ENCODE measurements at regions not wholly inside any gene's neighbourhood (a gene's known extent, or its start where the extent isn't known, plus 50 kb on each side); places are given as distances from the start of the nearest gene placed in this dataset.
"Not testable (repeated sequence)": the region's sequence is repeated elsewhere in the genome, so short reads cannot be mapped to it uniquely, and the experiment has no call there.

GRCh38 chr1:189620471-189620870, 857.2 kb downstream of the BRINP3 start:
- no peak for DNase-seq (ENCODE audit: low read depth in 2 of 2)

GRCh38 chr1:189623336-189623735, 854.3 kb downstream of the BRINP3 start:
- no peak for DNase-seq (ENCODE audit: low read depth in 2 of 2)

DNA sequence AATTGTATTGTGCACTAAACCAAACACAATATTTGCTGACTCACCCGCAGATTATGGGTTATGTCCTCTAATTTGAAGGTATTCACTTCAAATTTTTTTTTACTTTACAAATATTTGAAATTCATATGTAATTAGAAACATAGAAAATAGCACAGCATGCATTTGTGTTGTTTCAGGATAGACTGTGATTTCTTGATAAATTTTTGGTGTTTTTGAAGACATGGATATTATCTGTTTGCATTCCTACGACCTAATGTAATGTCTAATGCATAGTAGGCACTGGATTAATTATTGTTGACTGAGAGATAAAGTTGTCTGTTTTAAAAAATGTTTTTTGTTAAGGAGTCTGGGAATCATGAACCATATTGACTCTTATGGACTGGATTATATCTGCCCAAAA, 850.2 kb downstream of the BRINP3 start:
- DNase-seq (ENCODE audit: low read depth in 2 of 2): no peak

DNA sequence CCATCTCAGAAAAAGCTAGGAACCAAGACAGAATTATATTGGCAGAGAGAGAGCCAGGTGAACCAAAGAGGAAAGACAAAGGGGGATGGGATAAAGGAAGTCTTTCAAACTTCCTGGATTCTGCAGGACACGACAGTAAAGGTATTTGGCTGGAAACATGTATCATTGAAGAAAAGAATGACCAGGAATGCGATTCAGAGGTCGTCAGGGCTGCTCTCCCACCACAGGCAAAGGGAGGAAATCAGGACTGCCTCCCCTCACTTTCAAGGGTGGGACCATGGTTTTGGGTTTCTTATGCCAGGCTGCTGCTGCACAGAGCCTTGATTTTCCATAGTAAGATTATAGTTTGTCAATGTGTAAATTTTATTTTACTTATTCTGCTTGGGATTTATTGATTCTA, 848.8 kb downstream of the BRINP3 start:
- no peak for DNase-seq (ENCODE audit: low read depth in 2 of 2)

GRCh38 chr1:189633658-189634057, 844.0 kb downstream of the BRINP3 start:
- no peak for DNase-seq (ENCODE audit: low read depth in 2 of 2)

DNA sequence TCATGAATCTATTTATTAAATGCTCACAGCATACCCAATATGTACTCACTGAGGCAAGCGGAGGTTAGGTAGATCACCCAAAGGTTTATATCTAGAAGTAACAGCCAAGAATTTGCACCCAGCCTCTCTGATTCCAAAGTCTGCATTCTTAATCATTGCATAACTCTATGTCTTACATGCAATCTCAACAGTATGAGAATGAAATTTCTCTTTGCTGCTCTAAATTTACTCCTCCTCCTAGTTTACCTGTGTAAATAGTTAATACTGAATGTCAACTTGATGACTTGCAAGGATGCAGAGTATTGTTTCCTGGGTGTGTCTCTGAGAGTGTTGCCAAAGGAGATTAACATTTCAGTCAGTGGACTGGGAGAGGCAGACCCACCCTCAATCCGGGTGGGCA, 840.6 kb downstream of the BRINP3 start:
- DNase-seq (ENCODE audit: low read depth in 2 of 2): no peak

GRCh38 chr1:189644156-189644555, 833.5 kb downstream of the BRINP3 start:
- not testable (repeated sequence) for DNase-seq (ENCODE audit: low read depth in 2 of 2)

GRCh38 chr1:189644970-189645369, 832.7 kb downstream of the BRINP3 start:
- DNase-seq (ENCODE audit: low read depth in 2 of 2): no peak

- no peak for DNase-seq (ENCODE audit: low read depth in 2 of 2)
Measured at GRCh38 chr1:189646066-189646465, 831.6 kb downstream of the BRINP3 start.

DNA sequence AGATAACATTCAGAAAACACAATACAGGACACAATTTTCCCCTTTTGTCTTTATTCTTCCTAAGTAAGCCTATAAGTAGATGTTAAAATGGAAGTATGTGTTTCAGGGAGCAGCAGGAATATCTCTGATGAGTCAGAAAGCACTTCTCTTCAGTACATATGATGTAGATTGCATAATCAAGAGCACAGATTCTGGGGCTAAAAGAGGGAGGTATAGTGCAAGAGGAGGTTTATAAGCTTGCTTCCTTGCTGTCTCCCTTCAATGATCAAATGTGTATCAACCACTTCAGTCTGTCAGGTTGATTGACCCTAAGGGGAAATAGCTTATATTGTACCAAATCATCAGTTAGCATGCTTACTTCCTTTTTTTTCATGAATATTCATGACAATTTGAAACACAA, 822.8 kb downstream of the BRINP3 start:
- DNase-seq (ENCODE audit: low read depth in 2 of 2): no peak

DNA sequence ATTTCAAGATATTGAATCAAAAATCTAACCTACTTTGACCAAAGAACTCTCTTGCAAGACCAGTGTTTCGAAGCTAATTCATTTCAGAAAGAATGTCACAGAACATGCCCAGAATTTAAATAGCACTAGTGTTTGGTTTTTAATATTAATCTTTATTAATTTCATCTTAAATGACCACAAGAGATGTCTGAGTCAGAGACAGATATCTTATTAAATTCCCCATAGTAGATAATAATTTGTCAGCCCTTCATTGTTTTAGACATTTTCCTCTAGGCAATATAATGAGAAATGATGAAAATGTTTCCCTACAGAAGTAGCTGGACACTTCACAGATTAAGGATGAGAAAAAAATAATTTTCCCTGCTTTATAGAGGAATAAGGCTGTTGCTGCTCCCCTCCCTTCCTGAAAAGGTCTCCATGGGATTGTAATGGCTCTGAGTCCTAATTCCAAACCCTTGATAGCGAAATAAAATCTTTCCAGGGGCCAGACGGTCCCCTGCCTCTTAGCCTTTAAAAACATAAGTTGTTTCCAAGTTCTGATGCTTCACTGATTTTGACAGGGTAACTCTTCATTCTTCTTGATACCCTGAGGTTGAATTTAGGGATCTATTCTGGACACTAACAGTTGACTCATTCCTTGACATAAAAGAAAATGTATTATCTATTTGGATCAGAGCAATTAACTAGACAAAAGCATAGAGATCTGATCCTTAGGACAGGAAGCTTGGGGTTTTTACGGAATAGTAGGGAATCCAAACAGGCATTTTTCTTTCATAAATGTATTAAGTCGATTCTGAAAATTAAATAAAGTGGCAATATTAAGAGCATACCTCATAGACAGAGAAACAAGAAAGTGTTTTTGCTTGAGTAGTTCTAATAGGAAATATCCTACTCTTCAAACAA, 820.8 kb downstream of the BRINP3 start:
- DNase-seq (ENCODE audit: low read depth in 2 of 2): no peak

DNA sequence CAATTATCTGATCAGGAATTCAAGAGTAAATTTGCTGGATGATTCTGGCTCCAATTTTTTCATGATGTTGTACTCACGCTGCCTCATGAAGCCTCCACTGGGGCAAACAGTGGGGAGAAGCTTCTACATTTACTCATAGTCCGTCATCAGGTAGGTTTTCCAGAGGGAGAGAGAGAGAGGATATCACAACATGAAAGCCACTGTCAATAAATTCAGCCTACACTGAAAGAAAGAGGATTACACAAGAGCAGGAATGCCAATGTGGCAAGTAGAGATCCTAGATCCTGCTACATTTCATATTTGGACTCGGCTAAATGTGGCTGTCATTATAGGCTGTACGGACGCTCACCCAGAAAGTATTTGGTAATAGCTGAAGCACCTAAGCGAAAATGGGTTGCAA, 819.9 kb downstream of the BRINP3 start:
- DNase-seq (ENCODE audit: low read depth in 2 of 2): no peak

DNA sequence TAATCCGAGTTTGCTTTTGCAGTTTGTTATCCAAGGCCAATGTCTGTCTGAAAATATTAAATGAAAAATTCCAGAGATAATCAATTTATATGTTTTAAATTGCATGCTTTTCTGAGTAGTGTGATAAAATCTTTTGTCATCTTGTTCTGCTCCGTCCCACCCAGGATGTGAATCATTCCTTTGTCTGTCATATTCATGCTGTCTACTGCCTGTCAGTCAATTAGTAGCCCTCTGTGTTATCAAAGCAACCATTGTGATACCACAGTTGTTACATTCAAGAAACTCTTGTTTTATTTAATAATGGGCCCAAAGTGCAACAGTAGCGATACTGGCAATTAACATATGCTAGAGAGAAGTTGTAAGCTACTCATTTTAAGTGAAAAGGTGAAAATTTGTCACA, 819.3 kb downstream of the BRINP3 start:
- DNase-seq (ENCODE audit: low read depth in 2 of 2): no peak

- no peak for DNase-seq (ENCODE audit: low read depth in 2 of 2)
Measured at GRCh38 chr1:189659731-189660130, 817.9 kb downstream of the BRINP3 start.

GRCh38 chr1:189662190-189662589, 815.5 kb downstream of the BRINP3 start:
- no peak for DNase-seq (ENCODE audit: low read depth in 2 of 2)

DNA sequence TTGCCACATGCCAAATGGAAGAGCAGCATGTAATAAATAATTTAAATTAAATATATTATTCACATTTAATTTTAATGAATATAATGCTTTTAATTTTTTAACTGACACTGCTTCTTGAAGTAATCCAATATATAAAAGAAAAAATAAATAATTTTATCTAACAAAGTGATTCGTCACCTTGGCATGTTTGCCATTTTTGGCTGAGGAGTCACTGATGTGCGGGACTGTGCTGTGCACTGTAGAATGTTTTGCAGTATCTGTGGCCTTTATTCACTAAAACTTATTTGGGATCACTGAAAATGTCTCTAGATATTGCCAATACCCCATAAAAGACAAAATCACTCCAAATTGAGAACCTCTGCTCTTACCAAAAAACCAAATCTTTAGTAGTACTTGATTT, 807.8 kb downstream of the BRINP3 start:
- DNase-seq (ENCODE audit: low read depth in 2 of 2): no peak

GRCh38 chr1:189673217-189673616, 804.4 kb downstream of the BRINP3 start:
- no peak for DNase-seq (ENCODE audit: low read depth in 2 of 2)

DNA sequence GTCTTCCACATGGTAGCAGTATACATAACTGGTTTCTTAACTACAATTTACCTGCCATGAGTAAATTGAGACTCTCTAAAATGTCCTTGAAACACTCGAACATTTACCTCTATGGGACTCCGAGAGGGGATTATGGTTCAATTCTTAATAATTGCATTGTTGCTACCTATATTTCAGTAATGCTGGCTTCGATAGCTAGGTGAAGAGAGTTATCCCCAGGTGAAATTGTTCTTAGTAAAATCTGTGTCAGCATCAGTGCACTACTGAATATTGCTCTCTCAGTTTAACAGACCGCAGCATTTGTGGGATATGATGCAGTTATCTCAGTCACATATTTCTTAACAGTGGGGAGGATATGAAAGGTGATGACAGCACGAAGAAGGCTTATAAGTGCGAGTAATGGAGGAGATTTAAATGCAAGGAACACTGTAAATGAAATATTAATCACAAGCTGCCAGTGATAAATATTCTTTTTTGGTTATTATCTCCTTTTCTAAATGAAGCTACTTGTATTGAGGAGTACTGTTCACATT, 801.9 kb downstream of the BRINP3 start:
- no peak for DNase-seq (ENCODE audit: low read depth in 2 of 2)

DNA sequence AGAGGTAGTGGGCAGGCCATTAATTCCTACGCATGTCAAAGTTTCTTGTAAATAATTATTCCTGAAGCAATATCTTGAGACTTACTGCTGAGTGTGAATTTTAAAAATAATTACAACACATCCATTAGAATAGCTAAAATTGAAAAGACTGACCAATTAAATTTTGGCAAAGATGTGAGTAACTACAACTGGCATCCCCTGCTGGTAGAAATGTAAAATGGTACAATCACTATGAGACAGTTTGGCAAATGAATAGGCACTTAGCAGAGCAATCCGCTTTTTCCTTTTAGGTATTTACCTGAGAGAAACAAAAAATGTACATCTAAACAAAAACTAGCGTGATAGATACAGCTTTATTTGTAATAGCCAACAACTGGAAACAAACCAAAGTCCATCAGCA, 798.9 kb downstream of the BRINP3 start:
- no peak for DNase-seq (ENCODE audit: low read depth in 2 of 2)

GRCh38 chr1:189681252-189681919, 796.3 kb downstream of the BRINP3 start:
- no peak for DNase-seq (ENCODE audit: low read depth in 2 of 2)

DNA sequence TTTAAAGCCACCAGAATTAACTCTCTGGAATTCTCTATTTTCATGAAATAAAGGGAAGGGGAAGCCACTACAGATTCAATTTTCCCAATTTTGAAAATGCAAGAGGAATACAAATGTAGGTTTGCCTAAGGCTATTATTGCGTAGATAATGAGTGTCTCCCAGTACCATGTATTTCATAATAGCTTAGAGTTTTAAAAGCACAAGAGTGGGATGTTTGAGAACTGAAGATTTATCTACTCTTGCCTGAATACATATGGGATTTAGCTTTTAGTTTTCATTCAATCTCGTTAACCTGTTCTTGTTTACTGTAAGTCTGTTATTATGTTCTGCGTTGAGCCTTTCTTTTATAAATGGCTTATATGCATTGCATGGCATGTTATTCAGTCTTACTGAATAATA, 795.1 kb downstream of the BRINP3 start:
- DNase-seq (ENCODE audit: low read depth in 2 of 2): no peak

DNA sequence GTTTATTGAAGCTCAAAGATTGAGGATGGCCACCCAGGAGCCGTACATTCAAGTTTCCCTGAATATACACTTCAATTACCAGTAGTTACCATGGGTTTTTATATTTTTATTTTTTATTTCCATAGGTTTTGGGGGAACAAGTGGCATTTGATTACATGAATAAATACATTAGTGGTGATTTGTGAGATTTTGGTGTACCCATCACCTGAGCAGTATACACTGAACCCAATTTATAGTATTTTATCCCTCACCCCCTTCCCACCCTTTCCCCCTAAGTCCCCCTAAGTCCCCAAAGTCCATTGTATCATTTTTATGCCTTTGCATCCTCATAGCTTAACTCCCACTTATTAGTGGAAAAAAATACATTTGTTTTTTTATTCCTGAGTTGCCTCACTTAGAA, 791.4 kb downstream of the BRINP3 start:
- DNase-seq (ENCODE audit: low read depth in 2 of 2): no peak

DNA sequence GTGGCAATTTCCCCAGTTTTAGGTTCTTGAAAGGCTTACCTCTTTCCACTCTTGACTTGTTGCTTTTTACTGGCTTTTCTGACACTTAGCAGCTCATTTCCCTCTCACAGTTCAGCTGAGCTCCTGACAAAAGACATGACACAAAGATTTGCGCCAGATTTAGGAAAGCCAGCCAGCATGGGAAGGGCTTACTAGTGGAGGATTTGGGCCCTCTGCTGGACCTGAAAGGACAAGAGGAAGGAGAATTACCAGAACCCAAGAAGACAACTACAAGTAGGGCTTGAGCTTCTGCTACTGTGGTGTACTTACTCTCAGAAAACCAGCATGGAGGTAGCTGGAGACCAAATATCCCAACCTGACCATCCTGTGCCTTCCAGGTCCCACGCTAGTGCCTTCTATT, 784.5 kb downstream of the BRINP3 start:
- no peak for DNase-seq (ENCODE audit: low read depth in 2 of 2)

Data from stimulated activated CD8-positive, alpha-beta memory T cell treated with anti-CD3 and anti-CD28 coated beads, Interleukin-2, amount 100 ng/mL, for 48 hours (primary cell).